ENCODE measurements at regions not wholly inside any gene's neighbourhood (a gene's known extent, or its start where the extent isn't known, plus 50 kb on each side); places are given as distances from the start of the nearest gene placed in this dataset.

DNA sequence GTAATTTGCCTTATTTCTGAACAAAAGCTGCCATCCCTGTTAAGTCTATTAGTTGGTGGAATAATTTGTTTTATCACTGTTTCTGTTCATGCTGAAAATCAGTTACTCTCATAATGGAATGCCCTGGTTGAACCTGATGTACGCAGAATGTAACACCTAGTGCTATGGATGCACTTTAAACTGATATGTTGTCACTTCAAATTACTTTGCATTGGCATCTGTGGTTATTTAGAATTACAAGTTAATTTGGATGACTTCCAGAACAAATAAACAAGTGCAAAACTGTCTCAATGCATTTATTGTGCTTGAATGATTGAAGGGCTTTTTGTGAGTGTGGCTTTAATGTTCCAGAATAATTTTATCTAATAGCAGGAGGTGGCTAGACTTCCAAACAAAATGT lies 368.2 kb upstream of the SLITRK5 start:
- TF ChIP-seq, protein P1, sequence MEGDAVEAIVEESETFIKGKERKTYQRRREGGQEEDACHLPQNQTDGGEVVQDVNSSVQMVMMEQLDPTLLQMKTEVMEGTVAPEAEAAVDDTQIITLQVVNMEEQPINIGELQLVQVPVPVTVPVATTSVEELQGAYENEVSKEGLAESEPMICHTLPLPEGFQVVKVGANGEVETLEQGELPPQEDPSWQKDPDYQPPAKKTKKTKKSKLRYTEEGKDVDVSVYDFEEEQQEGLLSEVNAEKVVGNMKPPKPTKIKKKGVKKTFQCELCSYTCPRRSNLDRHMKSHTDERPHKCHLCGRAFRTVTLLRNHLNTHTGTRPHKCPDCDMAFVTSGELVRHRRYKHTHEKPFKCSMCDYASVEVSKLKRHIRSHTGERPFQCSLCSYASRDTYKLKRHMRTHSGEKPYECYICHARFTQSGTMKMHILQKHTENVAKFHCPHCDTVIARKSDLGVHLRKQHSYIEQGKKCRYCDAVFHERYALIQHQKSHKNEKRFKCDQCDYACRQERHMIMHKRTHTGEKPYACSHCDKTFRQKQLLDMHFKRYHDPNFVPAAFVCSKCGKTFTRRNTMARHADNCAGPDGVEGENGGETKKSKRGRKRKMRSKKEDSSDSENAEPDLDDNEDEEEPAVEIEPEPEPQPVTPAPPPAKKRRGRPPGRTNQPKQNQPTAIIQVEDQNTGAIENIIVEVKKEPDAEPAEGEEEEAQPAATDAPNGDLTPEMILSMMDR (IDR thresholded peaks at IDR 0.05) = no peak
- no peak for TF ChIP-seq POLR2A (IDR thresholded peaks at IDR 0.05)

All from body of pancreas (tissue), 4 donors.